ENCODE measurements at regions not wholly inside any gene's neighbourhood (a gene's known extent, or its start where the extent isn't known, plus 50 kb on each side); places are given as distances from the start of the nearest gene placed in this dataset.

GRCh38 chr6:150307520-150307919, 61.3 kb upstream of the IYD start:
- no peak overlapping the region for H2AFZ ChIP-seq (ENCODE audit: control insufficient read depth, low read length)
- peaks cover 4% of the 10 kb centered on the region for H3K4me1 ChIP-seq (ENCODE audit: control insufficient read depth, extremely low read depth, insufficient read depth, low read length)
- no peaks in the 10 kb centered on the region for H3K9me1 ChIP-seq (ENCODE audit: control insufficient read depth, extremely low read depth, insufficient read depth, low read length)
- no peaks in the 10 kb centered on the region for H3K79me2 ChIP-seq (ENCODE audit: control insufficient read depth, insufficient read depth, low read length)
- DNase-seq (ENCODE audit: low read depth, low spot score) (no peak), FAIRE-seq (no peak)
- no peak overlapping the region for H3K27ac ChIP-seq (ENCODE audit: control insufficient read depth, insufficient read depth, low read length)
- no peaks in the 10 kb centered on the region for H3K9me3 ChIP-seq (ENCODE audit: control insufficient read depth, low read depth, low read length)
- no peak overlapping the region for H3K4me2 ChIP-seq (ENCODE audit: control insufficient read depth, extremely low read depth, insufficient read depth, low read depth, low read length)
- no peak overlapping the region for H3K9ac ChIP-seq (ENCODE audit: control insufficient read depth, extremely low read depth, insufficient read depth, low read length)
- no peaks in the 10 kb centered on the region for H3K36me3 ChIP-seq (ENCODE audit: control insufficient read depth in 2 of 2, extremely low read depth in 1 of 2, insufficient read depth in 2 of 2, low read length in 2 of 2)
- no peak overlapping the region for H3K4me3 ChIP-seq (ENCODE audit: control insufficient read depth in 2 of 3, extremely low read depth in 1 of 3, insufficient read depth in 2 of 3, low read depth in 1 of 3, low read length in 3 of 3)
- dilution Hi-C loops (cut with MboI; ENCODE audit: extremely low pct_ligation_motif_present, low sequenced_read_pairs) = no loop called here
- no peaks in the 10 kb centered on the region for H3K27me3 ChIP-seq (ENCODE audit: control insufficient read depth, extremely low read depth, insufficient read depth, low read length)
- H4K20me1 ChIP-seq (ENCODE audit: control insufficient read depth, extremely low read depth, insufficient read depth, low read length) = no peaks in the 10 kb centered on the region
- TF ChIP-seq EZH2 (IDR thresholded peaks at IDR 0.05; ENCODE audit: low read length) (no peak), CTCF (optimal IDR thresholded peaks at IDR 0.05 in 1 of 3, IDR thresholded peaks at IDR 0.05 in 1 of 3, conservative IDR thresholded peaks at IDR 0.05 in 1 of 3; ENCODE audit: extremely low read depth in 1 of 3, insufficient read depth in 2 of 3, low read length in 3 of 3) (no peak)

- Histone ChIP-seq H3K79me2 (ENCODE audit: control insufficient read depth, insufficient read depth, low read length) (no peaks in the 10 kb centered on the region), H3K9me3 (ENCODE audit: control insufficient read depth, low read depth, low read length) (no peaks in the 10 kb centered on the region), H3K27ac (ENCODE audit: control insufficient read depth, insufficient read depth, low read length) (no peak overlapping the region), H2AFZ (ENCODE audit: control insufficient read depth, low read length) (no peak overlapping the region), H3K4me1 (ENCODE audit: control insufficient read depth, extremely low read depth, insufficient read depth, low read length) (no peaks in the 10 kb centered on the region), H3K4me2 (ENCODE audit: control insufficient read depth, extremely low read depth, insufficient read depth, low read depth, low read length) (no peak overlapping the region), H3K36me3 (ENCODE audit: control insufficient read depth in 2 of 2, extremely low read depth in 1 of 2, insufficient read depth in 2 of 2, low read length in 2 of 2) (no peaks in the 10 kb centered on the region), H3K9ac (ENCODE audit: control insufficient read depth, extremely low read depth, insufficient read depth, low read length) (no peak overlapping the region), H4K20me1 (ENCODE audit: control insufficient read depth, extremely low read depth, insufficient read depth, low read length) (no peaks in the 10 kb centered on the region), H3K27me3 (ENCODE audit: control insufficient read depth, extremely low read depth, insufficient read depth, low read length) (no peaks in the 10 kb centered on the region), H3K4me3 (ENCODE audit: control insufficient read depth in 2 of 3, extremely low read depth in 1 of 3, insufficient read depth in 2 of 3, low read depth in 1 of 3, low read length in 3 of 3) (no peak overlapping the region), H3K9me1 (ENCODE audit: control insufficient read depth, extremely low read depth, insufficient read depth, low read length) (no peaks in the 10 kb centered on the region)
- dilution Hi-C loops (cut with MboI; ENCODE audit: extremely low pct_ligation_motif_present, low sequenced_read_pairs) = no loop called here
- no peak for DNase-seq (ENCODE audit: low read depth, low spot score)
- FAIRE-seq = no peak
- TF ChIP-seq CTCF (optimal IDR thresholded peaks at IDR 0.05 in 1 of 3, IDR thresholded peaks at IDR 0.05 in 1 of 3, conservative IDR thresholded peaks at IDR 0.05 in 1 of 3; ENCODE audit: extremely low read depth in 1 of 3, insufficient read depth in 2 of 3, low read length in 3 of 3) (no peak), EZH2 (IDR thresholded peaks at IDR 0.05; ENCODE audit: low read length) (no peak)
Measured at GRCh38 chr6:150308812-150309645, 59.8 kb upstream of the IYD start.
